Head of caudate nucleus (tissue), 42 donors: ENCODE measurements at regions not wholly inside any gene's neighbourhood (a gene's known extent, or its start where the extent isn't known, plus 50 kb on each side); places are given as distances from the start of the nearest gene placed in this dataset.
"Not testable (repeated sequence)": the region's sequence is repeated elsewhere in the genome, so short reads cannot be mapped to it uniquely, and the experiment has no call there.

Source experiments
- DNase-seq, 42 donors: peaks; one replicate each; pipeline versions ENCODE4 v3.0.0 to v3.0.0-alpha.2; 2020 to 2021; ENCODE audit warnings: mixed read lengths in 7 of 42
- intact Hi-C: fragments of 100-400 bp; cut with DNase I; formaldehyde crosslinking; loops from one replicate; pipeline ENCODE4 v1.15.0; 2022

DNA sequence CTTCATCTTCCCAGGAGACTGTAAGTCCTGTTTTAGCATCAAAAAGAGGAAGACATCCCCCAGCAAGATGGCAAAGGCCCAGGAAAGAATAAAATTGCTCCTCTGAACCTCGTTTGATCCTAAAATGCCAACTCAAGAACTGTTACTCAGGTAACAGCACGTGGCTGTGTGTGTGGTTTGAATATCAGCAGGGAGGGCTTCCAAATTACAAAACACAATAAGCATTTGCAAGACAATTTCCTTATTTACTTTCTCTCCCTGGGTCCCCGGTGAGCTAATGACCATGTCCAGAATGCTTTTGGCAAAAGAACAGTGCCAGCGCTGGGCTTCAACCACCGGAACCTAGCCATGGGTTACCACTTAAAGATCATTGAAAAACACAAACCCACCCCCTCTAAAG, 163.6 kb downstream of the C1D start:
- intact Hi-C loops = no loop called here
- DNase-seq = no peak

DNA sequence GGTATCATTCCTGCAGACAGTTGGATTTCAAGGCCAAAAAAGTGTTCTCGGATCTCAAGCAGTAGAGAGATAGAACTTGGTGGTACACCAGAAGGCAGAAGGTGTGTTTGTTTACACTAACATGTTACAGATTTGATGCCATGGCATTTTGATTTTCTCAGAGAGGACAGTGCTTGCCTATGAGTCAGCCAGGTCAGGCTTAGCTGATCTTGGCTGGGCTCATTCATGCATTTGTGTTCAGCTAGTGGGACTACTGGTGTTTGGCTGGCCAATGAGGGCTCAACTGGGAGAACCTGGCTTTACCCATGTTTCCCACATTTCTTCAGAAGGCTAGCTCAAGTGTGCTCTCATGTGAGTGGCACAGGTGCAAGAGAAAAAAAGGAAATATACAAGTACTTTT, 162.0 kb downstream of the C1D start:
- intact Hi-C loops = no loop called here
- no peak for DNase-seq

DNA sequence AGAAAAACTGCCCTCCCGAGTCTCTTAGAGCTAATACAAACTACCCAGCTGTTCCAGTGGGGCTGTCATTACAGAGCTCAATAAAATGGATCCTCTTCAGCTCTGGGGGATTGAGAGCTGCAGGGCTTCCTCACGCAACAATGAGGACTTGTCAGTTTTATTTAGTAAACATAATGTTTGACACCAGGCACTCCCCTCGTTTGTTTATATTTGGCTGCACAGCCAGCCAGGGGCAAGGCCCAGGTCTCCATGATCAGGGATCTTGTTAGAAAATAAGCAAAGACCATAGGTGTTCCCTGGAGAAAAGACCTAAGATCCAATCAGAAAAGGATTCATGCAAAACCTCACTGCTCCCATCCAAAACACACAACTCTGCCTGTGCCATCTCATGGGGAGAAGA, 158.2 kb downstream of the C1D start:
- DNase-seq = no peak
- intact Hi-C loops = no loop called here

DNA sequence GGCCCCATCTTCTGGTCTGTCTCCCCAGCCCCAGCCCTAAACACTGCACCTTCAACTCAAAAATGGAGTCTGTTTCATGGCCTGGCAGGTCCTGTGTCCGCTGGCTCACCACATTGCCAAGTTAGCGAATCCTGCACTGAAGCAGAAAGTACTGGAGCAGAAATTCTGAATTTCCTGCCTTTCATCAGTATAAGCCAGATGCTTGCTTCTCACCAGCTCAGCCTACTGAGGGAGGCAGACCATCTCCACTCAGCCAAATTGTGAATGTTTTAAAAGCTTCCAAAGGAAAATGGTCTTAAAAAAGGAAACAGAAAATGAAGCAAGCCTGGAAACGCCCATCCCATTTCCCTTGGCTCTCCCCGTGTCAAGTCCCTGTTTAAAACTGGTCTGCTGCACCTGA, 157.8 kb downstream of the C1D start:
- intact Hi-C loops = no loop called here

DNA sequence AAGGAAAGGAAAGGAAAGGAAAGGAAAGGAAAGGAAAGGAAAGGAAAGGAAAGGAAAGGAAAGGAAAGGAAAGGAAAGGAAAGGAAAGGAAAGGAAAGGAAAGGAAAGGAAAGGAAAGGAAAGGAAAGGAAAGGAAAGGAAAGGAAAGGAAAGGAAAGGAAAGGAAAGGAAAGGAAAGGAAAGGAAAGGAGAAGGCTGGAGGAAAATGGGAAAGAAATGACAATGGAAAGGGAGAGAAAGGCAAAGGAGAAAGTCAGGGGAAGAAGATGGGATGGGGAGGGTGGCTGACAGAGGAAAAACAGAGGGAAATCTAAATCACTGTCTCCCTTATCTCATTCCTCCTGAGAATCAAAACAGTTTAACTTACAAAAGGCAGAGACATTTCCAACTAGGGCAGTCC, 156.3 kb downstream of the C1D start:
- DNase-seq, intact Hi-C loops: not testable (repeated sequence)

More for the DNA sequence above, 157.8 kb downstream of the C1D start:
- no peak for DNase-seq

DNA sequence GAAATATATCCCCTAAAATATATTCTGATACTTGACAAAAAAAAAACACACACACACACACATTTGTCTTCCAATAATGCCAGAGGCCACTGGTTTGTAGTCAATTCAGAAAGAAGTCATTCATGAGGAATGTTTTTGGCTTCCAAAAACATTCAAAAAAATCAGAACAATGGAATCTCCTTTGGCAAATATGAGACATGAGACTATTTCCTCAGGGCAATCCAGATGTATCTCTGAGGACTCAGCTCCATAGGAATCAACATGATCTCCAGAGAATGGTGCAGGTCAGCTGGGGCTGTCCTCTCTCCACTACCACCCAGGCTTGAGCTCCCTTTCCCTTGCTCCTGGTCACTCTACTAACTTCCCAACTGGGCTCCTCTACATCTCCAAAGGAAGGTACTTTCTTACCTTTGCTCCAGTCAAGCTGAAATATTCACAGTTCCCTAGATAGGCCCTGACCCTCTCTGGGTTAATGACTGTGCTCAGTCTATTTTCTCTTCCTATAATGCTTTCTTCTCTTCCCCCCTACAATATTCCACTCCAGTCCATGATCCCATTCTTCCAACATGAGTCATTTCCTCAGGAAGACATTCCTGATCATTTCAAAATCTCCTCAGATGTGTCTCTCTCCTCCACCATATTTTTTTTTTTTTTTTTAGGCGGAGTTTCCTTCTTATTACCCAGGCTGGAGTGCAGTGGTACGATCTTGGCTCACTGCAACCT, 145.3 kb downstream of the C1D start:
- intact Hi-C loops = no loop called here
- DNase-seq = no peak

DNA sequence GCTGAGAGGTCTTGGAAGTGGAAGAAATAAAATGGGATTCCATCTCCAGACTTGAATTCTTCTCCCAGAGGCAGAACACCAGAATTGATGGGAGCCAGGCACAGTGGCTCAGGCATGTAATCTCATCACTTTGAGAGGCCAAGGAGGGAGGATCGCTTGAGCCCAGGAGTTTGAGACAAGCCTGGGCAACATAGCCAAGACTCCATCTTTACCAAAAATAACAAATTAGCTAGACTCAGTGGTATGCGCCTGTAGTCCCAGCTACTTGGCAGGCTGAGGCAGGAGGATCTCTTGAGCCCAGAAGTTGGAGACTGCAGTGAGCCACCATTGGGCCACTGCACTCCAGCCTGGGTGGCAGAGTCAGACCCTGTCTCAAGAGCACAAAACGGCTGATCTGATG, 144.3 kb downstream of the C1D start:
- intact Hi-C loops = no loop called here
- no peak for DNase-seq

DNA sequence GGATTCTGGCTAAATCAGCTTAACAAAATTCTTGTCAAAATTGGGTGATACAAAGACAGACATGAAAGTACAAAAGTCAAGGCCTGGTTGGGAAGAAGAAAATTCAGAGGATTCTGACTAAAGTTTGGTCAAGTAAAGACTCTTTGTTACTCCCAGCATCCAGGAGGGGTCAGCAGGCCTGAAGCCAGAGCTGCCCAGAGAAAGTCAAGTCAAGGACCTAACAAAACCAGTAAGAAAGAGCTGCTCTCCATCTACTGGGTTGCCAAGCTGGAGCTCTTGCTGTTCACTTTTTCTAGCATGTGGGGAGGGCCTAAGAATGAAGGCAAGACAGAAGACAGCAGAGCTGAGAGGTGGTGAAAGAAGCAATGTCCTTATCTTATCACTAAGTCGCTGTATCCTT, 143.3 kb downstream of the C1D start:
- DNase-seq = no peak
- intact Hi-C loops = no loop called here

DNA sequence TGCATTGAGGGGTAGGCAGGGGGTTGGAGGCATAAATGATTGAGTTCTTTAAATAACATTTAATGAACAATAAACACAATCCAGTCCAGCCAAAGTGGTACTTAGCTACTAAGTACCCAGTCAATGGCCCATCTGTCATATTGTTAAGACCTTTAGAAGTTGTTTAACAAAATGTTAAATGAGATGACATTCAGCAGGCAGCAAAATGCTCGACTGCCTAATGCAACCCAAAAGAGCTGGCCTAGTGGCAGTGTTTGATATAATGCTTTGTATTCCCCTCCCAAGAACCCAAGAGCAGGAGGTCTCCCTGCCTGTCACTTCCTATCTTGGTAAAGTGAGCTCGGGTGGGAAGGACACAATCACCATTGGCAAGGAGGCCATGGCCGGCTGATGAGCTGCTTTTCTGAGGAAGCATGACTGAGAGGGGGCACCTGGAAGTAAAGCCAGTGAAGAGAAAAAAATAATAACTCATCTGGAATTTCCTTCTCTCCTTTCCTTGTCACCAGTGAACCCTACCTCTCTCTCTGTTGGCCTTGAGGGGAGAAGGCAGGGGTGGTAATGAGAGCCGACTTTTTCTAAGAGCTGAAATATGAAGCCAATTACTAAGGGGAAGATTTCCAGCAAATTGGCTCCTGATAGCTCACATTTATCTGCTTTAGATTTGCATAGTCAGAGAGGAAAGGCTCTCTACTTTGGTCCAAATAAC, 140.6 kb downstream of the C1D start:
- no peak for DNase-seq
- intact Hi-C loops = no loop called here

DNA sequence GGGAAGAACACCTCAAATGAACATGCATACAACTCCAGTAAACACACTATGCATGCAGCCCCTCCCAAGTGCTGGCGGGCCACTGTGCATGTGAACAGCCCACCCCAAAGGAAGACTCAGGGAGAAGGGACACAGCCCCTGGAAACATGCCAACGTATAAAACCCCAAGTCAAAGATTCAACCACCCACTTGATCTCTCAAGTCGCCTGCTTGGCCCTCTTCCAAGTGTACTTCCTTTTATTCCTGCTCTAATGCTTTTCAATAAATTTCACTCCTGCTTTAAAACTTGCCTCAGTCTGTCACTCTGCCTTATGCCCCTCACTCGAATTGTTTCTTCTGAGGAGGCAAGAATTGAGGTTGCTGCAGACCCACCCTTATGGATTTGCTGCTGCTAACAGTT, 139.1 kb downstream of the C1D start:
- intact Hi-C loops = no loop called here
- DNase-seq = peak in 2 of 42 donors; percentile 1 to 4

DNA sequence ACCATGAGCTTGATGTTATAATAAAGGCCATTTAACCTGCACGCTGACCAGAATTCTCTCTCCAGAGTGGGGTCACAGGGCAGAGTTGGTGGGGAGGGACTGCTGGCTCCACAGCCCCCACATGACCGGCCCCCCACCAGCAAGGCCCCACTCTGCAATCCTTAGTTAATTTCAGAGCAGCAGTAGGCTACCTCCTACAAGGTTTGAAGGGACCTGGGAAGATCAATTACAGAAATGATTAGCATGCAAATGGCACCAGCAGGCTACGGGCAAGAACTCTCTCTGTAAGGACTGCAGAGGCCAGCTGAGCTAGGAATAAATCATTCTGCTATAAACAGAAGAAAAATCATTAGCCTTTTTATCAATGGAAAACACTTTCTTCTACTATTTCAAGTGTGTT, 135.3 kb downstream of the C1D start:
- DNase-seq = no peak
- intact Hi-C loops = no loop called here

DNA sequence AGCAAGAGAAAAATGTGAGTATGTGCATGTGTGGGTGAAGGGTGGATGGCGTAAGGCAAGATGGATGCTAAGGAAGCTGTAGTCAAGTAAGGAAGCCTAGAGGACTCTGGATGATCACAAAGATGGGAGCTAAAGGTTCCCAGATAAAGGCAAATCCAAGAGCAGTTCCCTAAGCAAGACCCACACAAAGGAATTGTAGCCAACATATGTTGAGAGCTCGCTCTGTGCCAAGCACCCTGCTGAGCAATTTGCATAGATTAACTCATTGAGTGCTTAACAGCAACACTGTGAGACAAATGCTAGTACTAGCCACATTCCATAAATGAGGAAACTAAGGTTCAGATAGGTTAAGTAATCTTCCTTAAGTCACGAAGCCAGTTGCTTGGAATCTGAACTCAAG, 132.6 kb downstream of the C1D start:
- DNase-seq = no peak
- intact Hi-C loops = no loop called here

DNA sequence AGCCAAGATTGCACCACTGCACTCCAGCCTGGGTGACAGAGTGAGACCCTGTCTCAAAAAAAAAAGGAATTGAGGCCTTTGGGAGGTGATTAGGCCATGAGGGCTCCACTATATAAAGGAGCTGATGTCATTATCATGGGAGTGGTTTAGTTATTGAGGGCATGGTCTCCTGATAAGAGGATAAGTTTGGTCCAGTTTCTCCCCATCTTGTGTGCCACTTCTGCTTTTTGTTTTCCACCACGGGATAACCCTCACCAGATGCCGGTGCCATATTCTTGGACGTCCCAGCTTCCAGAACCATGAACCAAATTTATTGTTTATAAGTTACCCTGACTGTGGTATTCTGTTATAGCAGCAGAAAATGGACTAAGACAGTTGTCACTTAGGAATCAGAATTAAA, 125.8 kb downstream of the C1D start:
- intact Hi-C loops = no loop called here
- no peak for DNase-seq

DNA sequence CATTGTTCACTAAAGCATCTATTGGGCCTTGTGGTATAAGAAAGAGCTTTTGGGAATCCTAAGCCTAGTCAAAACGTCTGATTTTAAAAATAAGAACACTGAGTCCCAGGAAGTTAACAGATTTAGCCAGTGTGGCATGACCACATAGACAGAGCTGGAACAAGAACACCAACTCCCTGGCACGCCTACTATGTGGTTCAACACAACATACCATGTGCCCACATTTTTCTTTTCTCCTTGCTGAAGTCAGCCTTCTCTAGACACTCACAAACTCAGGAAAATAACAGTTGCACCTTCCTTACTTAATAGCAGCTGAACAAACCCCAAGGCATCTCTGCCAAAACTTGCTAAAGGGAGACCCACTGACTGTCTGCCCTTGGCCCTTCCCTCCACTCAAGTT, 124.8 kb downstream of the C1D start:
- DNase-seq = no peak
- intact Hi-C loops = no loop called here

DNA sequence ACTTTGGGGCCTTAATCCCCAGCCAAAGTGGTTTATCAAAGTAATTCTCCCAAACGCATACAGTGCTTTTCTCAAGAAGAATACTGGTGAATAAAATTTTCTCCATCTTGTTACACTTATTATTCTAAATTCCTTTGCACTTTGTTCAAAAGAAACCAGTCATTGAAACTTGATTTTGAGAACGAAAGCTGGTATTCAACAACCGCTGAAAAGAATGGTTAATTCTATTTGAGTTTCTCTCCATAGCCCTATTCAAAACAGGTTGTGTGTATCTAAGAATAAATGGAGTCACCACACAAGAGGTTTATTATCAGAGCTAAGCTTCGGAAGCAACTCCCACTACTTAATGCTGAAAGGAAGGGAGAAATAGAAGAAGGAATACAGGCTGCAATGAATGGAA, 117.7 kb downstream of the C1D start:
- DNase-seq = no peak
- intact Hi-C loops = no loop called here

DNA sequence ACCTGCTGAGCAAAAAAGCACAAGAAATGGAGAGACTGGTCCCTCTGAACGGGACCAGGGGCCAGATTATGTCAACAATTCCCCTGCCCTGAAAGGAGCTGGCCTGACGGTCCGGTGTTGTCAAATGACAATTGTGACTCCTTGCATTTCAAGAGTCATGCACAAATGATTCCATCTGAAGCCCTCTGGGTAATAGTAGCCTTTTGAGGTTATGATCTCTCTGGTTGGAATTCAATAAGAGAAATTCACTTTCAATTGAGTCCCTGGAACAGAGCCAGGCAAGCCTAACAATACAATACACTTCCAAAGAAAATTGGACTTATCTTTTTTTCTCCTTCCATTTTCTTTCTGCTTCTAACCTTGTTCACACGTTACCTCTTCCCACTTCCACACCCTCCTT, 116.9 kb downstream of the C1D start:
- intact Hi-C loops = no loop called here

DNA sequence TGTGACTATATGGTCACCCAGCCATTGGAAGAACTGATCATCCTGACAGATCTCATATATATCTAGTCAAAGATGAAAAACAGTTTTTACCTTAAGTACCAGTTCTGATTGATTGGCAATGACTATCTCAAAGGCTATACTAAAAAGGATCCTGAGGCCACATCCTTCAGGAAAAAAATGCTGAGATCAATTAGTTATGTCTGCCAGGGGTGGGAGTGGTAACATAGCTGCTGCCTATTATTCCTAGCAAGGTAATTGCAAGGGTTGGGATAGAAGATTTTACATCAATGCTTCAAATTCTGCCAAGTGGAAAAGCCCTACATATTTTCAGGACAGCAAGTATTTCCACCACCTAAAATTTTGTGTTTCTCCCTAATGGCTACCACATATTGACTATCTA, 114.7 kb downstream of the C1D start:
- intact Hi-C loops = no loop called here
- no peak for DNase-seq

More for the DNA sequence above, 116.9 kb downstream of the C1D start:
- DNase-seq = no peak

DNA sequence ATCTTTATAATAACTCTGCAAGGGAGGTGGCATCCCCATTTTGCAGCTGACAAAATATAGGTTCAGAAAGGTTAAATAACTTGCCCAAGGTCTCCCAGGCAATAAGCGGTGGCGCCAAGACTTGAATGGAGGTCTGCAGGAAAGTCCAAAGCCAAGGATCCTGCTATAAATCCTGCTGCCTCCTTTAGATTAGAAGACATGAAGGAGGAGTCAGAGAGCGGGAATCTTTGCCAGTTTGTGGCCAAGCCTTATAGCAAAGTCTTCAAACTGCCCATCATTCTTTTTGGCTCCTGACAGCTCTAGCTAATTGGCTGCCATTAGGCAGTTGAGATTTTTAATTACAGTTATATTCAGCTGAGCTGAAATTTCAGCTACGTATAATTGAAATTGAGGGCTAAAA, 114.3 kb downstream of the C1D start:
- DNase-seq = no peak
- intact Hi-C loops = no loop called here

DNA sequence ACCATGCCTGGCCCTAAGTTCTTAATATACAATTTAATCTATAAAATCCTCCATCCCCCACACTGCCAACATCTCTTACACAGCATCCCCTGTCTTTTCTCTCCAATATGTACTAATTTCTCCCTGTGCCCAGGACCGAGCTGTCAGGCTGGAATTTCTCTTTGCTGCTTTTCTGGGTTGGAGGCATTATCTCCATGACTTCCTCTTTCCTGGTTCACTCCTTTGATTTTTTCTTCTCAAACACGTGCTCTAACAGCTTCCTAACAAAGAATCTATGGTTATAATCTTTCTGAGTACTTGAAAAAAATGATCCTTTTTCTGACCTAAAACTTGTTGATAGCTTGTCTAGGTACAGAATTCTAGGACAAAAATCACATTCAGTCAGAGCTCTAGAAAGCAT, 112.8 kb downstream of the C1D start:
- no peak for DNase-seq

DNA sequence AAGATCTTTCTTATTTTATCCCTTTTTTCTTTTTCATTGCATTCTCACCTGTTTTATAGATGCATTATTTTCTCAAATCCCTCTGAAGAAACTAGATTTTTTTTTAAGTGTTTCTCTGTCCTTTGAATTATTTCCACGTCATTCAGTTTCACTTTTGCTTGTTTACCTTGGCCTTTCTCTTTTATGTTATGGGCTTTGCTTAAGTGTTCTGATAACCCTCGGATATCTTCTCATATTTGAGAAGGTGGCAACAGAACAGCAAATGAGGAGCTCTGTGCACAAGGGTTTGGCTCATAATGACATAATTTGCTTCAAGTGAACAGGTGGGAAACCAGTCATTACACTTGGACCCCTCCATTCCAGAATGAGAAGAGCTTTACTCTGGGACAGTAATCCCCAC, 111.9 kb downstream of the C1D start:
- intact Hi-C loops = no loop called here
- no peak for DNase-seq

More for the DNA sequence above, 112.8 kb downstream of the C1D start:
- intact Hi-C loops = no loop called here

DNA sequence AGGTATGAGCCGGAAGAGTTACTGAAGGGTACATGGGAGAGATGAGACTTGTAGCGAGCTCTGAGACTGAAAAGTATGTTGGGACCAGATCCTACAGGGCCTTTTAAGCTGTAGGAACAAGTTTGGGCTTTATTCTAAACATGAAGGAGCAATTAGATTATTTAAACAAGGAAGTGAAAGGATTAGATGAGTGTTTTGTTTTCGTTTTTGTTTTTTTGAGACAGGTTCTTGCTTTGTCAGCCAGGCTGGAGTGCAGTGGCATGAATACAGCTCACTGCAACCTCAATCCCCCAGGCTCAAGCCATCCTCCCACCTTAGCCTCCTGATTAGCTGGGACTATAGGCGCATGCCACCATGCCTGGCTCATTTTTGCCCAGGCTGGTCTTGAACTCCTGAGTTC, 110.7 kb downstream of the C1D start:
- no peak for DNase-seq
- intact Hi-C loops = no loop called here
